ENCODE measurements at regions not wholly inside any gene's neighbourhood (a gene's known extent, or its start where the extent isn't known, plus 50 kb on each side); places are given as distances from the start of the nearest gene placed in this dataset.

DNA sequence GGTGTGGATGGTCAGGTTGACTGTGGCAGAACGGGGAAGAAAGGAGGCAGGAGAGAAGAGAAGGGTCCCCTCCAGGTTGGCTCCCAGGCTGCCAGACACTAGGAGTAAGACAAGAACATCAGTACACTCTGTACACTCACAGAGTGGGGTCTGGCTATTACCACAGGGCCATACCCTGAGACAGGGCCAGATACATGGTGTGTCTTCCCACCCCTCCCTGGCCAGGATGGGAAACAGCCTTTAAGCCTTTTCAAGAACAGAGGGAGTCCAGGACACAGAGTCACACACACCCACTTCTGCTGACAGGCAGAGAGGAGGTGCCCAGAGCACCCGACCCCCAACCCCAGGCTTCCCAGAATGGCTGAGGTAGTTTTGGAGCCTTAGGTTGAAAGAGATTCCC is 99.4 kb downstream of the LITAF start:
- H3K4me2 ChIP-seq (ENCODE audit: low read depth, low read length) = no peak overlapping the region
- H3K4me3 ChIP-seq (replicated peaks in 1 of 3; ENCODE audit: insufficient read depth in 1 of 3, low read depth in 2 of 3, low read length in 3 of 3) = no peak overlapping the region
- ATAC-seq (no peak), FAIRE-seq (no peak), DNase-seq (ENCODE audit: low spot score) (no peak)
- no peaks in the 10 kb centered on the region for H3K27me3 ChIP-seq (ENCODE audit: control insufficient read depth in 1 of 2, insufficient read depth in 2 of 2, low read length in 2 of 2)
- H4K20me1 ChIP-seq (ENCODE audit: insufficient read depth, low read length) = no peaks in the 10 kb centered on the region
- H3K9ac ChIP-seq (ENCODE audit: insufficient read depth, low read depth, low read length) = no peak overlapping the region
- H3K36me3 ChIP-seq (replicated peaks in 1 of 2; ENCODE audit: control insufficient read depth in 1 of 2, insufficient read depth in 2 of 2, low read length in 2 of 2) = no peaks in the 10 kb centered on the region
- 12% methylated on average over 2 of the region's 2 CpGs for WGBS (ENCODE audit: low lambda C conversion rate)
- in situ Hi-C loops (cut with HindIII; ENCODE audit: extremely low pct_ligation_motif_present, low pct_unique_long_range_greater_than_20kb) = no loop called here
- H3K4me1 ChIP-seq (ENCODE audit: insufficient read depth, low read length) = peaks cover 50% of the 10 kb centered on the region
- ChIA-PET POLR2A (no interaction called here), CTCF (ENCODE audit: low intra/inter-chr PET ratio, low total read pairs) (no interaction called here)
- H3K9me3 ChIP-seq (ENCODE audit: low read length) = no peaks in the 10 kb centered on the region
- TF ChIP-seq ZKSCAN1 (IDR thresholded peaks at IDR 0.05; ENCODE audit: low read length) = no peak
- TF ChIP-seq, protein P1, sequence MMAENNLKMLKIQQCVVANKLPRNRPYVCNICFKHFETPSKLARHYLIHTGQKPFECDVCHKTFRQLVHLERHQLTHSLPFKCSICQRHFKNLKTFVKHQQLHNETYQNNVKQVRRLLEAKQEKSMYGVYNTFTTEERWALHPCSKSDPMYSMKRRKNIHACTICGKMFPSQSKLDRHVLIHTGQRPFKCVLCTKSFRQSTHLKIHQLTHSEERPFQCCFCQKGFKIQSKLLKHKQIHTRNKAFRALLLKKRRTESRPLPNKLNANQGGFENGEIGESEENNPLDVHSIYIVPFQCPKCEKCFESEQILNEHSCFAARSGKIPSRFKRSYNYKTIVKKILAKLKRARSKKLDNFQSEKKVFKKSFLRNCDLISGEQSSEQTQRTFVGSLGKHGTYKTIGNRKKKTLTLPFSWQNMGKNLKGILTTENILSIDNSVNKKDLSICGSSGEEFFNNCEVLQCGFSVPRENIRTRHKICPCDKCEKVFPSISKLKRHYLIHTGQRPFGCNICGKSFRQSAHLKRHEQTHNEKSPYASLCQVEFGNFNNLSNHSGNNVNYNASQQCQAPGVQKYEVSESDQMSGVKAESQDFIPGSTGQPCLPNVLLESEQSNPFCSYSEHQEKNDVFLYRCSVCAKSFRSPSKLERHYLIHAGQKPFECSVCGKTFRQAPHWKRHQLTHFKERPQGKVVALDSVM (CRISPR knock-in tag; IDR thresholded peaks at IDR 0.05) = no peak
- no peak for TF ChIP-seq ZFYVE20 (CRISPR knock-in tag; IDR thresholded peaks at IDR 0.05; ENCODE audit: borderline replicate concordance, low read depth)
- TF ChIP-seq, protein P2, sequence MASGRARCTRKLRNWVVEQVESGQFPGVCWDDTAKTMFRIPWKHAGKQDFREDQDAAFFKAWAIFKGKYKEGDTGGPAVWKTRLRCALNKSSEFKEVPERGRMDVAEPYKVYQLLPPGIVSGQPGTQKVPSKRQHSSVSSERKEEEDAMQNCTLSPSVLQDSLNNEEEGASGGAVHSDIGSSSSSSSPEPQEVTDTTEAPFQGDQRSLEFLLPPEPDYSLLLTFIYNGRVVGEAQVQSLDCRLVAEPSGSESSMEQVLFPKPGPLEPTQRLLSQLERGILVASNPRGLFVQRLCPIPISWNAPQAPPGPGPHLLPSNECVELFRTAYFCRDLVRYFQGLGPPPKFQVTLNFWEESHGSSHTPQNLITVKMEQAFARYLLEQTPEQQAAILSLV (CRISPR knock-in tag; IDR thresholded peaks at IDR 0.05; ENCODE audit: borderline replicate concordance) = no peak
- TF ChIP-seq KDM5B (CRISPR knock-in tag; IDR thresholded peaks at IDR 0.05; ENCODE audit: borderline replicate concordance) = no peak
- no peak for TF ChIP-seq CREB1 (IDR thresholded peaks at IDR 0.05)
- no peak for TF ChIP-seq CREB1 (CRISPR knock-in tag; IDR thresholded peaks at IDR 0.05)
- no peak for TF ChIP-seq ZNF7 (CRISPR knock-in tag; IDR thresholded peaks at IDR 0.05)
- no peak overlapping the region for H3K27ac ChIP-seq (ENCODE audit: extremely low read length, insufficient read depth, low read length)
- intact Hi-C loops (cut with micrococcal nuclease; ENCODE audit: unreplicated experiment) = no loop called here
- H3K79me2 ChIP-seq (ENCODE audit: insufficient read depth, low read length) = no peaks in the 10 kb centered on the region
- H2AFZ ChIP-seq (ENCODE audit: low read length) = no peak overlapping the region
- BruUV-seq (replicated peaks) = no TSS peak

Data from HepG2 (cell line).